Pons (tissue), 1 donor: ENCODE measurements at regions not wholly inside any gene's neighbourhood (a gene's known extent, or its start where the extent isn't known, plus 50 kb on each side); places are given as distances from the start of the nearest gene placed in this dataset.
A peak's percentile ranks its signal among the peaks of the same experiment; 100 is the strongest.
"Not testable (repeated sequence)": the region's sequence is repeated elsewhere in the genome, so short reads cannot be mapped to it uniquely, and the experiment has no call there.

ENCODE experiments used
- DNase-seq: peaks from one replicate; pipeline ENCODE4 v3.0.0-alpha.2; 2016; ENCODE audit warnings: low spot score

DNA sequence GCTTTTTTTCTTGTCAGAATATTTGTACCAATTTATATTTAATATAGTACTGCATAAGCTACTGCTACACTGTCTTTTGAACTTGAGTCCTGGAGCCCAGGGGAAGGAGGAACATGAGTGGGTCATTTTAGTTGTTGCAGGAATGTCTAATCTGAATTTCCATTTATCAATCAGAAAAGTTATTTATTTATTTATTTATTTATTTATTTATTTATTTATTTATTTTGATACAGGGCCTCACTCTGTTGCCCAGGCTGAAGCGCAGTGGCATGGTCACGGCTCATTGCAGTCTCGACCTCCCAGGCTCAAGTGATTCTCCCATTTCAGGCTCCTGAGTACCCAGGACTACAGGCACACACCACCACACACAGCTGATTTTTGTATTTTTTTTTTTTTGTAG, 712.6 kb downstream of the NR2F1-AS1 start:
- DNase-seq, result no peak

DNA sequence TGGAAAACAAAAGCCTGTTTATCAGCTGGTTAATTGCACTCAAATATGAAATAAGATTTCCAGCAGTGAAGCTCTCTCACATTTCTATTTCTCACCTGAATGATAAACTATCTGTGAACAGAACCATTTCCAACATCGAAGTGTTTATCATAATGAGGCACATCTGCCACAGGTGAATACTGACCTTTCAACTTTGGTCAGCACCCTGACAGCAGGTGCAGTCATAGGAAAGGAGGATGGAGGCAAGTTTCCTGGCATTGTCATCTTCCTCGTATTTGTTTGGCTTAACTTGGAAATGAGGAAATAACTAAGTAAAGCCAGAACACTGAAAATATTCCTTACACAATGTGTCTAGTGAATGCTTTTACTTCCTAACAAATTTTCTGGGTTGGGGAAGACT, 716.4 kb downstream of the NR2F1-AS1 start:
- no peak for DNase-seq

DNA sequence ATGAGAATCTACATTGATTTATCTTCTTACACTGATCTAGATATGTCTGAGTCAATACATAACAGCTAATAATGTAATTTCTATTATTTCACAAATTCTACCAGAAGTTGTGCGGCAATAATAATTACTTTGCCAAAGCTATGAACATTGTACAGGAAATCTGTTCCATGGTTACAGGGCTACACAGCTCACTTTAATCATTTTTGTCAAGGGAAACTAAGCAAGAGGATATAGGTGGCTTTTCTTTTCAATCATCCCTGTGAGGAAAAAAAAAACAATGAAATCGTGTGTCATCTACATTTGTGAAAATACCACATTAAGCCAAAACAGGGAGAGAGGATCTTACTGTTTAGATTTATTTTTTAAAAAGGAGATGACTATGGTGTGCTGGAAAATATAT, 717.4 kb downstream of the NR2F1-AS1 start:
- DNase-seq, result no peak

DNA sequence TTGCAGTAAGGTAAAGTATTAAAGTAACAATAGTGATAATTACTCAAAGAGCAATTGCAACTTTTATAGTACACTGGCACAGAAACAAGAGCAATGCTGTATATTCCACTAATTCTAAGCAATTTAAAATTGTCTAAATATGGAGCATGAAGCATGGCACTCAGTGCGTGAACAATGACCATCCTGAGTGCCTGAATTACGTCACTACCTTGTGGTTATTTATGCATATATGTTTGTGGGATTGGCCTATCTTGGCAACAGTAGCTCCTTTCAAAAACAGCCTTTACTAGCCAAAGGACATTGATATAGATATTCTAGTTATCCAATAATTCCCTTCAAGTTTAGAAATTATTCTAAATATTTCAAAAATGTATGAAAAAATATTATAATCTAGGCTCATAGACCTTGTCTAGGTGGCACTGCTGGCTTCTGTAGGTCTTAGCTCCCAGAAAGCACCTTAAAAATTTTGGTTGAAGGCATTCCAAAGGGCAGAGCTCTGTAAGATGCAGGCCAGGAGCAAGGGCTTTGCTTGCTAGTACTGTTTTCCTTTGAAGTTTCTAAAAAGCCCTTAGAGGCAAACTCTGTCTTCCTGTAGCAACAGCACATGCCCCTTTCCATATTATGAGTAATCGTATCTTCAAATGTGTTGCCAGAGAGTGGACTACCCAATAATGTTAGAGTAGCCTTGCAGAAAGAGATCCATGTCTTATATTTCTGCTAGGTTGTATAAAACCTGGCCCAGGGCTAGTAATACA, 719.3 kb downstream of the NR2F1-AS1 start:
- no peak for DNase-seq

DNA sequence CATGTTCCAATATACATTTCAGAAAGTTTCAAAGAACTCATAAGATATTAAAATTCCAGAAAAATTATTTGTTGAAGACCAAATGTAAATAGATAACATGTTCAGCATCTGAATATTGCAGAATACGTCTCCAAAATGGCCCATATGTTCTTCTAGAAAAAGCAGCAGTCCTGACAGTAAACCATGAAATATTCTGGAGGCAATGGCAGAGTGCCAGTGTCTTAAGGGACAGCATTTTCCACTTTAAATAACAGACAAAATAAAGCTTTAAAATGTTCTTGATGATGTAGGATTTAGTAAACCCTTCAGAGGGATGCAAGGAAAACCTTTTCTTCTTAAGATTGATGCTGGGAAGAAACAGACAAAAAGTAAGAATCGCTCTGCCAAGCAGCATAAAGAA, 721.0 kb downstream of the NR2F1-AS1 start:
- no peak for DNase-seq

DNA sequence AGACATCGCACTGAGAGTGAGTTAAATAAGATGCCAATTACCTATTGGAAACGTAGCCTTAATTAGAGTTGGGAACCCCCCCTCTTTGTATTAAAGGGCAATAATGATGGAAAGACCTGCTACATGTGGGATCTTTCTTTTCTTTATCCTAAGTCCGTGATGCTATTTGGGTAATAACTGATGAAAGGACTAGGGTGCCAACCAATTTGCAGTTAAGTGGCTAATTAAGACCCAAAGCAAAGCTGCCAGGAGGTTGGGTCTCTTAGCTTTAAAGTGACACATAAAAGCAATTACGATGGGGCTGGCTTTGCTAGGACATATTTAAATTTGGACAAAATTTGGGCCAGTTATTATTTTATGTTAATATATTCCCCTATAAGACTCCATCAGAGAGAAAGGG, 728.8 kb downstream of the NR2F1-AS1 start:
- DNase-seq, result no peak

DNA sequence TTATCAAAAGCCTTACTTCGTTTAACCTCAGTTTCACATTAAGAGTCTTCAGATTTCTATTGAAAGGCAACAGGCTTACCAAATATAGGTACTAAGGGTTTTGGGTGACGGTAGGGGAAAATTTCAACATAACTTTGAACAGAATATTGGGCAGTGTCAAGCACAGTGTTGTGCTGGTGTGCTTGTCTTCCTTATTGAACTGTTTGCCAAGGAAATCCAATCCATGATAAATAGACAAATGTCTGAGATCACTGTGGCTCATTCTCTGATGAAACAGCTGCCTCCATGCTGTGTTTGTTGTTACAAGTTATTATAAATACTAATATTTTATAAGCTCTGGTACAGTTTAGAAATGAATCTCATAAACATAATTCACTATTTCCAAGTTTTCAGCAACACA, 730.1 kb downstream of the NR2F1-AS1 start:
- DNase-seq, result no peak

DNA sequence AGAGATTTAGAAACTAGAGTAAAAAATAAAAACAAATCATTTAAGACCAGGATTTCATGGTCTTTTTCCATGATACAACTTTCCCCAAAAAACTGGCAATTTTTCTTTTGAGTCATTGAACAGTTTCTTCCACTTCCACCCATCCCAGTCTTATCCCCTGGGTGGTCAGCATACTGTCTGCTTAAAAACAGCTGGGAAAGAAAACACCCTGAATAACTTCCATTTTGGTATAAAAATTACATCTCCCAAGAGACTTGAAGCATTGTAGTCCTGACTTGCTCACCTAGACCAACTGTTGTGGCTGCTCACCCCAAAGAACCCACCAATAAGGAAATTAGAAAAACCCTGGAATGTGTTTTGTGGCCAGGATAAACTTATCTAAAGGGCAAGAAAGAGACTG, 731.3 kb downstream of the NR2F1-AS1 start:
- no peak for DNase-seq

DNA sequence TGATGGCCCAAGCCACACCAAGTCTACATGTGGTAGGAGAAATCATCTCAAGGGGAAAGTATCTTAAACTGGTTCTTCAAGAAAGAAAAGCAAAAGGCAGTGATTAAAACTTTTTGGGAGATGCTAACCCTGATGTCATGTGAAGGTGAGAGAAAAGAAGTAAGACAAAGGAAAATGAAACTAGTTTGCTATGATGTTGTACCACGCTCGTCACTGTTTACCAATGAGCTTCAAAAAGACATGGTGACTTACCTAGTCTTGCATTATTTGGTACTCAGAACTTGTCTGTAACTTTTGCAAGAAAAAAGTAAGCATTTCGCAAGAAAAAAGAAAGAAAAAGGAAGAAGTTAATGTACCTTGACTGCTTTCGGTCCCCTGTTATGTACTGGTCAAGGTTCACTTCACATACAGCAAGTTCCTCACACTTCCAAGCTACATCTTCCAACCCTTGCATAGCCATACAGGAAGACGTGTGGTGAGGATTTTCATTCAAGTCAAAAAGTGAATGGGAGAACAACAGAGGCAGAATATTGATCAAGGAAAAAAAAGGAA, 739.3 kb downstream of the NR2F1-AS1 start:
- no peak for DNase-seq

DNA sequence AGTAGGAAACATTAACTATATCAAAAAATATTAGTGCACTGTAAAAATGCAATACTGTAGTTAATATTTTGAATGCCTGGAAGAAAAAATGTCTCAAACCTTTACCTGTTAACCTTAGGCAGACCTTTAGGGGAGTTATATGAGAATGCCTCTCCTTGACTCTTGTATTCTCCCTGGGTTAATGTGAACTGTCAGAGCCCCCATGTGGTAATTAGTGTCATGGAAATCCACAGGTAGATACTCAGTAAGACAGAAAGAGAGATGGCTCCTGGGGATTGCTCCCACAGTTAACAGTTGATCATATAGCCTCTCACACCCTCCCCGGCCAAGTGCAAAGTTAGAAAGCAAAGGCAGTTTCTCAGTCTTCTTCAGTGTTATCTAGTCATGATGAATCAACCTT, 742.8 kb downstream of the NR2F1-AS1 start:
- no peak for DNase-seq

DNA sequence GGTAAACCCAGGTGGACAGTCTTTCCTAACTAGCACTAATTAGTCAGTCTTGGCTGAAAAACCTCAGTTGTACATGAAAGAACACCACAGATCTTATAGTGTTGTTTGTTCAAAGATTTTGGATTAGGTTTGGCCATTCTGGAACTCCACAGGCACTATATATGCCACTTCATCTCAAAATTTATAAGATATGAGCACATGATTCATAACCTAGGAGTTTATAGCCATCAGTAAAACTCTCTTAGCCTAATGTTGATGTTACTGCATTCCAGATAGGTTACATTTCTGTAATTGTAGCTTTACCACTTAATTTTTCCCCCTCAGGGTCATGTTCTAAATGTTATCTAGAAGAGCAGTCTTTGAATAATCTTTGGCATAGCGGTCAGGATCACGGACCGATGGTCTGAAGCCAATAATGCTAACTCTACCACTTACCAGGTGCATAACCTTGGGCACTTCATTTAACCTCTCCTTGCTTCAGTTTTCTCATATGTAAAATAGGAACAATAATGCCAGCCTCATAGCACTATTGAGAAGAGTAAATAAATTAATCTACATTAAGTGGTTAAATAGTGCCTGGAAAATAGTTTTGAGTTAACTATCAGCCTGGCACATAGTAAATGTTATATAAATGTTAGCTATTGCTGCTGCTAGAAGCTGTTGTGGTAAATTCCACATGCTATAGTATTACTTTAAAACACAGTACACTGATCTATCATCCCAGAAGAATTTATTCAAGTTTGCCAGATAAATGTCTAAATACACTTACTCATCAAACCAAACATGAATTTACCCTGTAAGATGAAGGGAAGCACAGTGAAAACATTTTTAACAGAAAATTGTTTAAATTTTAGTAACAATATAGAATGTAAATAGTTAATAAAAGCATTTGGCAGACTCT, 743.9 kb downstream of the NR2F1-AS1 start:
- no peak for DNase-seq

DNA sequence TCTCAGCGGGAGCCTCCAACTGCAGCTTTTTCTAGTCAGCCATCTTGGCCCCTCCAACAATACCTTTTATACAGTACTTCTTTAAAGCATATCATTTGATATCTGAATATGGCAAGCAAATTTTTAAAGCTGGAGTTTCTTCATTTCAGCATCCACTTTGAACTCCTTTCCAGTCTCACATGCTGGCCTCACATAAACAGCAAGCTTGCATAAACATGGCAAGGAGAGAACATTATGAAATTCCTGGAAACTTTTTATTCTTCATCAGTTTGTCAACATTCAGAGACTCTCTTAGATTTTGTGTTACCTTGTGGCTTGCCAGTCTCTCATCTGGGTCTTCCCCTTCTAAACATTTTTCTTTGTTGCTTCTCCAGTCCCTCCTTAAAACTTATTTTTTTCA, 745.3 kb downstream of the NR2F1-AS1 start:
- DNase-seq, result no peak

DNA sequence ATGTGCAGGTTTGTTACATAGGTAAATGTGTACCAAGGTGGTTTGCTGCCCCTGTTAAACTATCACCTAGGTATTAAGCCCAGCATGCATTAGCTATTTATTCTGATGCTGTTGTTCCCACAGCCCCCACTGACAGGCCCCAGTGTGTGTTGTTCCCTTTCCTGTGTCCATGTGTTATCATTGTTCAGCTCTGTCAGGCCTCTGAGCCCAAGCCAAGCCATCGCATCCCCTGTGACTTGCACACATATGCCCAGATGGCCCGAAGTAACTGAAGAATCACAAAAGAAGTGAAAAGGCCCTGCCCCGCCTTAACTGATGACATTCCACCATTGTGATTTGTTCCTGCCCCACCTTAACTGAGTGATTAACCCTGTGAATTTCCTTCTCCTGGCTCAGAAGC, 757.5 kb downstream of the NR2F1-AS1 start:
- DNase-seq, result not testable (repeated sequence)

DNA sequence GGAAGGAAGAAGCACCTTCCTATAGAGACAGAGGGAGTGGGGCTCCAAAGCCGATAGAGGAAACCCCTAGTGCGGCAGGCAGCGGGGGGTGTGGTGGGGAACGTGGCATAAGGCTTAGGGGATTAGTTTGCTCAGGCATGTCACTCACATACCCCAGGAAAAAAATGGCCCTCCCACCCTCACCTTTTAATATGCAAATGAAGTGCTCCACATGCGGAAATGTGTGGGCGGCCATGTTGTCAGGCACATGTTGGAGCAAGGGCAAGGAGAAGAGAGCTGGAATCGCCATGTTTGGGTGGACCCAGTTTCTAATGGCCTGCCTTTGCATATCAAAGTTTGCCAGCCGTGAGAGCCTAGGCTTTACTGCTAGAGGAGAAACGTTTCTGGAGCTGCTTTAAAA, 758.8 kb downstream of the NR2F1-AS1 start:
- DNase-seq, result no peak

DNA sequence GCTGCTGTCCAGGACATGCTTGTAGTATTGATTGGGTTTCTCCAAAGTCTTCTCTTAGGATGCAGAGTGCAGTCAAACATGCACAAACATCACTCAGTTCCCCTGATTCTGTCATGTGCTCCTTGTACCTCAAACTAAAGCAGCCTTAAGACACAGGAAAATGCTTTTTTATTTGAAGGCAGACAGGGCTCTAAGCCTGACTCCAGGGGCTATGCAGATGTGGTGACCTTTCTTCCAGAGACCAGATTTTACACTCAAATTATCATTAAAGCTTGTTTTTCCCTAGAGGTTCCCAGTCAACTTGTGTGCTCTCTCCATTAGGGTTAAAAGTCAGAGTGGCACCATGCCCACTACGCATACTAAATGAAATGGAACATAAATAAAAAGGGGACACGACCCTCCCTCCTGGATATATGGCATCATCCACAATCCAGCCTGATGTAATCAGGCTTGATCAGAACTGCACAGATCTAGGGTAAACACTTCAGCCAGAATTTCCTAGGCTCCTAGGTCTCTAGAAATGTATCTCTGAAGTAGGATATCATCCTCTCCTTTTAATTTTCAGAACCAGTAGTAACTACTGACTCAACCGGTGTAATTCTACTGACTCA, 771.1 kb downstream of the NR2F1-AS1 start:
- DNase-seq, result no peak

DNA sequence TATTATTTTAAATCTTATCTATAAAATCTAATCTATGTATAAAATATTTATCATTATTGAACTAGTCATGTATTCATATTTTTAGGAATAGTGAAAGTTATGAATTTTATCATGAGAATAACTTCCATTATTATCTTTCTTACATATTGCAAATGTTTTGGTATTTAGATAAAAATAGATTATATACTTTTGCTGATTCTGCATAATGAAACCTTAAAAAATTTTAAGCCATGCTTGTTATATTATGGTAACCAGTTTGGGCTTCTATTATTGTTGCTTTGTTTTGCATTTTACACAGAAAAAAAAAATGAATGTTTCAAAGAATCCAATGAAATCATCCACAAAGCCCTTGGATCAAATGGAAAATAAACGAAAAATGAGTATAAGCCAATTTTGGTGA, 772.5 kb downstream of the NR2F1-AS1 start:
- no peak for DNase-seq

DNA sequence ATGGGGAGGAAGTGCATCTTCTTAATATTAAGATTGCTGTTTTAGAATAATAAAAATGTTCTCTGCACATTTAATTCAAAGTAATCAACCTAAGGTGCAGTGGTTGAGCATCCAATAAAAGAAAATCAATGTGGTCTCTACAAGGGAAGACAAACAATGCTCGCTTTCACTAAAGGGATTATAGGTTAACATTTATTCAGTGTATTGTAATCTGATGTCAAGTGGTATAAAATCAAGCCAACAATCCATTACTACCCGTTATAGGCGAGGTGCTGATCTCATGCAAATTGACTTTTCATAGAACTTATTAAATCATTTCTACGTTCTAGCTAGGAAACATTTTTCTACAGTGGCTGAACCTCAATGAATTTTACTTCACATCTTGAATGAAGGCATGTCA, 773.9 kb downstream of the NR2F1-AS1 start:
- no peak for DNase-seq

DNA sequence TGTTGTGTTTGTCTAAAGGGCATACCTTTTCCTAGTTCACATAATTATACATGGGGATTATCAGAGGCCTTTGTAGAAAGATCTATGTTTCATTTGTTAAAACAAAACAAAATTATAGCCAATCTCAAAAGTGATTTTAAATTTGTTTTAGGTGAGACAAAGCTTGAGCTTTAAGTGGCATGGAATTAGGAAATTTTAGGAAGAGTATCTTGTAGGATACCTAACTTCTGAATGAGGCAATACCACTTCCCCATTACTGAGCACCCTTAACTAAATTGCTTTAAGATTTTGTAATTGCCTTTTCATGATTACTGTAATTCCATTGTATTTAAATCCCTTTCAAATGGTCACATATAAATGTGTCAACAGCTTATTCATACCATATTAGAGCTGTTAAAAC, 775.6 kb downstream of the NR2F1-AS1 start:
- DNase-seq, result no peak

DNA sequence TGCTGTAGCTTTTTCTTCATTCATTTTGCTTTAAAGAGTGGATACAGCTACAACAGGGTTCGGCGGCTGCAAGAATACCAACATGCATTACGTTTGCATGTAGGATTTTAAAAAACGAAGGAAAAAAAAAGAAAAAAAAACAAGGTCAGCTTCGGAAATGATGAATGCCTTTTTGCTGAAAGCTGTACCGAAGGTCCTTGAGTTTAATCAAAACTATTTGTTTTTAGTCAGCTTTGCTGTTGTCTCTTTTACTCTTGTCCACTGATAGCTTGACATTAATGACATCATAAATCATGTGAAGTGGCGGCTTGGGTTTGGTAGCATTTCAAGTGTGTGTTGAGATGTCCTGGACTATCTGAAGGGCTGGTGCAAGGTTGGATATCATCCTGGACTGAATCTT, 779.1 kb downstream of the NR2F1-AS1 start:
- DNase-seq, result no peak

DNA sequence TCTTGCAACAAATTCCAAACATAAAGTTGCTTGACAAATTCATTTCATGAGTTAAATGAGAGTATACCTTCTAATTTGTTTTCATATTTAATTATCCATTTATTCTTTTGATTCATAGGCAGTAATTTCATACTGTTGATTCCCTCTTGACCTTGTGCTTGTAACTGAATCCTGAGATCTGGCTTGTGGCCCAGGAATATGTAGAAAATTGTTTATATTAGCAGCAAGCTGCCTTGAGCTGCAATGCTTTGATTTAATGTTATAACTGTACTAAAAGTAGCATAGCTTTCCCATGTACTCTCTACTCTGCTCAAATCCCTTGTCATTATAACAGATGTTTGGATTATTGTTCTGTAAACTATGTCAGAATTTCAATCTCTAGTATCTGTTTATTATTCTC, 780.7 kb downstream of the NR2F1-AS1 start:
- peak; percentile 6 for DNase-seq

DNA sequence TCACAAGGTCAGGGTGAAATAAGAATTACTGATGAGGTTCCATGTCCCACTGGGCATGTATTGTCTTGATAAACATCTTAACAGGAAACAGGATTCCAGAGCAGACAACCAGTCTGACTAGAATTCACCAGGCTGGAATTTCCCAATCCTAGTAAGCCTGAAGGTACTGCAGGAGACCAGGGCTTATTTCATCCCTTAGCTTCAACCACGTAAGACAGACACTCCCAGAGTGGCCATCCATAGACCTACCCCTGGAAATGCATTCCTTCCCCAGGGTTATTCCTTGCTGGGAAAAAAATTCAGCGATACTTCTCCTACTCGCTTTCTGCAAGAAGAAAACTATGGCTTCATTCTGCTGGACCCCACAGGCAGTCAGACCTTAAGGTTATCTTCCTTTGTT, 785.4 kb downstream of the NR2F1-AS1 start:
- no peak for DNase-seq

DNA sequence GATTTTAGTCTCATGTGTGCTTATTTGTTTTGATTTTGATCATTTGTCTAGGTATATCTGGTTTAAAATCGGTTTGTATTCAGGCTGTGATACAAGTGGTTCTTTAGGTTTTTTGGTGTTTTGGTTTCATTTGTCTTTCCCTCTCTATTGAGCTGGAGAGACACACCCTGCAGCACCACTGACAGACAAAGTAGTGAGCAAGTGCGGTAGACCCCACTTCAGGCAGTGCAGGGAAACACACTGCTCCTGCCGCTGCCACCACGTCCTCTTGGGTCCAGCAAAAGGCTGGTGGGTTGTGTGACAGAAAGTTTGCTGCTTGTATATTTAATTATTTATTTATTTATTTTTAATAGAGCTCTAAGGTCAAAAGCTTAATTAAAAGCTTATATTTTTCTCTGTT, 801.0 kb downstream of the NR2F1-AS1 start:
- no peak for DNase-seq

DNA sequence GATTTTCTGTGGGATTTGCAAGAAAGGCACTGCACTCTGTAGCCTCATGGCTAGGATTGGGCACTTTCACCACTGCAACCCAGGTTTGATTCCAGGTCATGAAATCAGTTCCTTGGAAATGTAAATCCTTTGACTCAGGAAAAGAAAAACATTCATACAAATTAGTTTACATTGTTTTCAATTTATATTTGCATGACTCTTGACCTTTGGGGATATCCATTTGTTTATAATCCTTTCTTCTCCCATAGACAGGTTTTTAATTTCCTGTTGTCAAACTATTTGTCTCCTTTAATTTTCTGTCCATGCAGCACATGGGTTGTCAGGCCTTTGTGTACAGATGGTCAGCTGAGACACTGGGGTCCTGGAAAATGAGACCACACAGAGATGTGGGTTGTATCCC, 801.5 kb downstream of the NR2F1-AS1 start:
- no peak for DNase-seq
